WTC11 (cell line): ENCODE measurements at regions not wholly inside any gene's neighbourhood (a gene's known extent, or its start where the extent isn't known, plus 50 kb on each side); places are given as distances from the start of the nearest gene placed in this dataset.

Experiments used
- ATAC-seq: fragments of 200-7000 bp; cut with Tn5 transposase; 2 replicates; pipeline ENCODE4 v1.10.0; 2021; ENCODE audit warnings: mild to moderate bottlenecking, moderate library complexity
- CTCF ChIA-PET: fragments of 300-600 bp; sonication (Branson Sonifier 250); formaldehyde crosslinking; loops from one replicate; lab custom pipeline; 2021; ENCODE audit warnings: antibody characterized with exemption; lab: Charles Lee
- POLR2A ChIA-PET: fragments of 350-600 bp; sonication (Branson Sonifier 250); formaldehyde crosslinking; loops from one replicate; lab custom pipeline; 2021; ENCODE audit warnings: antibody characterized with exemption; lab: Charles Lee
- DNase-seq: peaks from one replicate; pipeline ENCODE4 v3.0.0; 2021; ENCODE audit warnings: low spot score
- H3K27ac Mint-ChIP-seq: 2 replicates; pipeline ENCODE4 v1.8.0; 2021; ENCODE audit warnings: mixed read lengths
- H3K27me3 Mint-ChIP-seq: 2 replicates; pipeline ENCODE4 v1.8.0; 2021; ENCODE audit warnings: low read depth, mild to moderate bottlenecking, moderate library complexity, mixed read lengths
- H3K36me3 Mint-ChIP-seq: 2 replicates; pipeline ENCODE4 v1.8.0; 2021; ENCODE audit warnings: mixed read lengths
- H3K4me1 Mint-ChIP-seq: 2 replicates; pipeline ENCODE4 v1.8.0; 2022; ENCODE audit warnings: mixed read lengths
- H3K4me3 Mint-ChIP-seq: 2 replicates; pipeline ENCODE4 v1.8.0; 2021; ENCODE audit warnings: mild to moderate bottlenecking, moderate library complexity, mixed read lengths
- H3K9me3 Mint-ChIP-seq: 2 replicates; pipeline ENCODE4 v1.8.0; 2021; ENCODE audit warnings: mixed read lengths
- ATF1 ChIP-seq: sonication (generic); formaldehyde crosslinking; IDR thresholded peaks from 2 replicates; pipeline ENCODE4 v1.8.1; 2023; ENCODE audit warnings: mild to moderate bottlenecking, moderate library complexity, missing genetic modification reagents
- ERG ChIP-seq: fragments of 250-450 bp; sonication (Bioruptor Pico); IDR thresholded peaks from 2 replicates; pipeline ENCODE4 v1.8.0; 2021; ENCODE audit warnings: mild to moderate bottlenecking
- ZNF263 ChIP-seq: sonication (generic); formaldehyde crosslinking; IDR thresholded peaks from 2 replicates; pipeline ENCODE4 v1.8.1; 2022; ENCODE audit warnings: low read depth, mild to moderate bottlenecking, moderate library complexity, missing genetic modification reagents
- ZNF281 ChIP-seq: sonication (generic); formaldehyde crosslinking; IDR thresholded peaks from 2 replicates; pipeline ENCODE4 v1.8.0; 2023; ENCODE audit warnings: mild to moderate bottlenecking, missing genetic modification reagents
- TF ChIP-seq, protein P1 (sequence below): fragments of 250-450 bp; sonication (Bioruptor Pico); IDR thresholded peaks from 2 replicates; pipeline ENCODE4 v1.9.0; 2021; ENCODE audit warnings: mild to moderate bottlenecking
- TF ChIP-seq, protein P2 (sequence below): sonication (generic); formaldehyde crosslinking; IDR thresholded peaks from 2 replicates; pipeline ENCODE4 v1.8.1; 2023; ENCODE audit warnings: mild to moderate bottlenecking, missing genetic modification reagents, moderate library complexity
- TF ChIP-seq, protein P3 (sequence below): sonication (generic); formaldehyde crosslinking; IDR thresholded peaks from 2 replicates; pipeline ENCODE4 v1.8.1; 2023; ENCODE audit warnings: mild to moderate bottlenecking, missing genetic modification reagents, borderline replicate concordance
- TF ChIP-seq, protein P4 (sequence below): fragments of 250-450 bp; sonication (Bioruptor Pico); IDR thresholded peaks from 2 replicates; pipeline ENCODE4 v2.1.2; 2022; ENCODE audit warnings: mild to moderate bottlenecking, moderate library complexity
- TF ChIP-seq, protein P5 (sequence below): sonication (generic); formaldehyde crosslinking; conservative IDR thresholded peaks from 2 replicates; pipeline ENCODE4 v1.8.1; 2023; ENCODE audit warnings: mild to moderate bottlenecking, low read depth, missing genetic modification reagents, moderate library complexity
- TF ChIP-seq, protein P6 (sequence below): sonication (generic); formaldehyde crosslinking; IDR thresholded peaks from 2 replicates; pipeline ENCODE4 v1.8.1; 2022; ENCODE audit warnings: mild to moderate bottlenecking, moderate library complexity, missing genetic modification reagents

- TF ChIP-seq, protein P1, sequence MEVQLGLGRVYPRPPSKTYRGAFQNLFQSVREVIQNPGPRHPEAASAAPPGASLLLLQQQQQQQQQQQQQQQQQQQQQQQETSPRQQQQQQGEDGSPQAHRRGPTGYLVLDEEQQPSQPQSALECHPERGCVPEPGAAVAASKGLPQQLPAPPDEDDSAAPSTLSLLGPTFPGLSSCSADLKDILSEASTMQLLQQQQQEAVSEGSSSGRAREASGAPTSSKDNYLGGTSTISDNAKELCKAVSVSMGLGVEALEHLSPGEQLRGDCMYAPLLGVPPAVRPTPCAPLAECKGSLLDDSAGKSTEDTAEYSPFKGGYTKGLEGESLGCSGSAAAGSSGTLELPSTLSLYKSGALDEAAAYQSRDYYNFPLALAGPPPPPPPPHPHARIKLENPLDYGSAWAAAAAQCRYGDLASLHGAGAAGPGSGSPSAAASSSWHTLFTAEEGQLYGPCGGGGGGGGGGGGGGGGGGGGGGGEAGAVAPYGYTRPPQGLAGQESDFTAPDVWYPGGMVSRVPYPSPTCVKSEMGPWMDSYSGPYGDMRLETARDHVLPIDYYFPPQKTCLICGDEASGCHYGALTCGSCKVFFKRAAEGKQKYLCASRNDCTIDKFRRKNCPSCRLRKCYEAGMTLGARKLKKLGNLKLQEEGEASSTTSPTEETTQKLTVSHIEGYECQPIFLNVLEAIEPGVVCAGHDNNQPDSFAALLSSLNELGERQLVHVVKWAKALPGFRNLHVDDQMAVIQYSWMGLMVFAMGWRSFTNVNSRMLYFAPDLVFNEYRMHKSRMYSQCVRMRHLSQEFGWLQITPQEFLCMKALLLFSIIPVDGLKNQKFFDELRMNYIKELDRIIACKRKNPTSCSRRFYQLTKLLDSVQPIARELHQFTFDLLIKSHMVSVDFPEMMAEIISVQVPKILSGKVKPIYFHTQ = no peak
- TF ChIP-seq, protein P2, sequence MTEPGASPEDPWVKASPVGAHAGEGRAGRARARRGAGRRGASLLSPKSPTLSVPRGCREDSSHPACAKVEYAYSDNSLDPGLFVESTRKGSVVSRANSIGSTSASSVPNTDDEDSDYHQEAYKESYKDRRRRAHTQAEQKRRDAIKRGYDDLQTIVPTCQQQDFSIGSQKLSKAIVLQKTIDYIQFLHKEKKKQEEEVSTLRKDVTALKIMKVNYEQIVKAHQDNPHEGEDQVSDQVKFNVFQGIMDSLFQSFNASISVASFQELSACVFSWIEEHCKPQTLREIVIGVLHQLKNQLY (CRISPR knock-in tag) = no peak
- TF ChIP-seq ZNF281 (CRISPR knock-in tag) = no peak
- TF ChIP-seq, protein P3, sequence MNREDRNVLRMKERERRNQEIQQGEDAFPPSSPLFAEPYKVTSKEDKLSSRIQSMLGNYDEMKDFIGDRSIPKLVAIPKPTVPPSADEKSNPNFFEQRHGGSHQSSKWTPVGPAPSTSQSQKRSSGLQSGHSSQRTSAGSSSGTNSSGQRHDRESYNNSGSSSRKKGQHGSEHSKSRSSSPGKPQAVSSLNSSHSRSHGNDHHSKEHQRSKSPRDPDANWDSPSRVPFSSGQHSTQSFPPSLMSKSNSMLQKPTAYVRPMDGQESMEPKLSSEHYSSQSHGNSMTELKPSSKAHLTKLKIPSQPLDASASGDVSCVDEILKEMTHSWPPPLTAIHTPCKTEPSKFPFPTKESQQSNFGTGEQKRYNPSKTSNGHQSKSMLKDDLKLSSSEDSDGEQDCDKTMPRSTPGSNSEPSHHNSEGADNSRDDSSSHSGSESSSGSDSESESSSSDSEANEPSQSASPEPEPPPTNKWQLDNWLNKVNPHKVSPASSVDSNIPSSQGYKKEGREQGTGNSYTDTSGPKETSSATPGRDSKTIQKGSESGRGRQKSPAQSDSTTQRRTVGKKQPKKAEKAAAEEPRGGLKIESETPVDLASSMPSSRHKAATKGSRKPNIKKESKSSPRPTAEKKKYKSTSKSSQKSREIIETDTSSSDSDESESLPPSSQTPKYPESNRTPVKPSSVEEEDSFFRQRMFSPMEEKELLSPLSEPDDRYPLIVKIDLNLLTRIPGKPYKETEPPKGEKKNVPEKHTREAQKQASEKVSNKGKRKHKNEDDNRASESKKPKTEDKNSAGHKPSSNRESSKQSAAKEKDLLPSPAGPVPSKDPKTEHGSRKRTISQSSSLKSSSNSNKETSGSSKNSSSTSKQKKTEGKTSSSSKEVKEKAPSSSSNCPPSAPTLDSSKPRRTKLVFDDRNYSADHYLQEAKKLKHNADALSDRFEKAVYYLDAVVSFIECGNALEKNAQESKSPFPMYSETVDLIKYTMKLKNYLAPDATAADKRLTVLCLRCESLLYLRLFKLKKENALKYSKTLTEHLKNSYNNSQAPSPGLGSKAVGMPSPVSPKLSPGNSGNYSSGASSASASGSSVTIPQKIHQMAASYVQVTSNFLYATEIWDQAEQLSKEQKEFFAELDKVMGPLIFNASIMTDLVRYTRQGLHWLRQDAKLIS = no peak
Observed at GRCh38 chr2:226477221-226478108, 322.2 kb downstream of the IRS1 start (continued).

- H3K9me3 Mint-ChIP-seq = peaks cover 31% of the 10 kb centered on the region
- peaks cover 21% of the 10 kb centered on the region for H3K36me3 Mint-ChIP-seq
- ChIA-PET CTCF (no interaction called here), POLR2A (no interaction called here)
- H3K27ac Mint-ChIP-seq = no peak overlapping the region
- H3K4me1 Mint-ChIP-seq = peaks cover 29% of the 10 kb centered on the region
- no peak for DNase-seq
- H3K4me3 Mint-ChIP-seq = no peak overlapping the region
- ATAC-seq = no peak
- no peaks in the 10 kb centered on the region for H3K27me3 Mint-ChIP-seq
- TF ChIP-seq, protein P4, sequence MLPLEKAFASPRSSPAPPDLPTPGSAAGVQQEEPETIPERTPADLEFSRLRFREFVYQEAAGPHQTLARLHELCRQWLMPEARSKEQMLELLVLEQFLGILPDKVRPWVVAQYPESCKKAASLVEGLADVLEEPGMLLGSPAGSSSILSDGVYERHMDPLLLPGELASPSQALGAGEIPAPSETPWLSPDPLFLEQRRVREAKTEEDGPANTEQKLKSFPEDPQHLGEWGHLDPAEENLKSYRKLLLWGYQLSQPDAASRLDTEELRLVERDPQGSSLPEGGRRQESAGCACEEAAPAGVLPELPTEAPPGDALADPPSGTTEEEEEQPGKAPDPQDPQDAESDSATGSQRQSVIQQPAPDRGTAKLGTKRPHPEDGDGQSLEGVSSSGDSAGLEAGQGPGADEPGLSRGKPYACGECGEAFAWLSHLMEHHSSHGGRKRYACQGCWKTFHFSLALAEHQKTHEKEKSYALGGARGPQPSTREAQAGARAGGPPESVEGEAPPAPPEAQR (CRISPR knock-in tag) = no peak
- TF ChIP-seq, protein P3 = no peak
- TF ChIP-seq, protein P5, sequence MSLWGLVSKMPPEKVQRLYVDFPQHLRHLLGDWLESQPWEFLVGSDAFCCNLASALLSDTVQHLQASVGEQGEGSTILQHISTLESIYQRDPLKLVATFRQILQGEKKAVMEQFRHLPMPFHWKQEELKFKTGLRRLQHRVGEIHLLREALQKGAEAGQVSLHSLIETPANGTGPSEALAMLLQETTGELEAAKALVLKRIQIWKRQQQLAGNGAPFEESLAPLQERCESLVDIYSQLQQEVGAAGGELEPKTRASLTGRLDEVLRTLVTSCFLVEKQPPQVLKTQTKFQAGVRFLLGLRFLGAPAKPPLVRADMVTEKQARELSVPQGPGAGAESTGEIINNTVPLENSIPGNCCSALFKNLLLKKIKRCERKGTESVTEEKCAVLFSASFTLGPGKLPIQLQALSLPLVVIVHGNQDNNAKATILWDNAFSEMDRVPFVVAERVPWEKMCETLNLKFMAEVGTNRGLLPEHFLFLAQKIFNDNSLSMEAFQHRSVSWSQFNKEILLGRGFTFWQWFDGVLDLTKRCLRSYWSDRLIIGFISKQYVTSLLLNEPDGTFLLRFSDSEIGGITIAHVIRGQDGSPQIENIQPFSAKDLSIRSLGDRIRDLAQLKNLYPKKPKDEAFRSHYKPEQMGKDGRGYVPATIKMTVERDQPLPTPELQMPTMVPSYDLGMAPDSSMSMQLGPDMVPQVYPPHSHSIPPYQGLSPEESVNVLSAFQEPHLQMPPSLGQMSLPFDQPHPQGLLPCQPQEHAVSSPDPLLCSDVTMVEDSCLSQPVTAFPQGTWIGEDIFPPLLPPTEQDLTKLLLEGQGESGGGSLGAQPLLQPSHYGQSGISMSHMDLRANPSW (CRISPR knock-in tag) = no peak
- TF ChIP-seq ERG (CRISPR knock-in tag) (no peak), ZNF263 (CRISPR knock-in tag) (no peak), ATF1 (CRISPR knock-in tag) (no peak)
- TF ChIP-seq, protein P6, sequence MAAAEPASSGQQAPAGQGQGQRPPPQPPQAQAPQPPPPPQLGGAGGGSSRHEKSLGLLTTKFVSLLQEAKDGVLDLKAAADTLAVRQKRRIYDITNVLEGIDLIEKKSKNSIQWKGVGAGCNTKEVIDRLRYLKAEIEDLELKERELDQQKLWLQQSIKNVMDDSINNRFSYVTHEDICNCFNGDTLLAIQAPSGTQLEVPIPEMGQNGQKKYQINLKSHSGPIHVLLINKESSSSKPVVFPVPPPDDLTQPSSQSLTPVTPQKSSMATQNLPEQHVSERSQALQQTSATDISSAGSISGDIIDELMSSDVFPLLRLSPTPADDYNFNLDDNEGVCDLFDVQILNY = no peak
Observed at GRCh38 chr2:226475650-226476049, 324.0 kb downstream of the IRS1 start.
